Trophoblast cell (in vitro differentiated cells and primary cell): ENCODE measurements at regions not wholly inside any gene's neighbourhood (a gene's known extent, or its start where the extent isn't known, plus 50 kb on each side); places are given as distances from the start of the nearest gene placed in this dataset.
"Not testable (repeated sequence)": the region's sequence is repeated elsewhere in the genome, so short reads cannot be mapped to it uniquely, and the experiment has no call there.

Experiments used
- DNase-seq, 2 donors: peaks; one replicate each; pipeline ENCODE4 v3.0.0-alpha.2; 2016
- H2AFZ ChIP-seq: 2 replicates; pipeline ENCODE4 v1.6.1; 2013; ENCODE audit warnings: low read length, moderate library complexity, mild to moderate bottlenecking; ENCODE audit not compliant: insufficient read depth, poor library complexity
- H2AK5ac ChIP-seq: 2 replicates; pipeline ENCODE4 v1.6.1; 2013; ENCODE audit warnings: mild to moderate bottlenecking, low read length
- H2BK120ac ChIP-seq: 2 replicates; pipeline ENCODE4 v1.6.1; 2013; ENCODE audit warnings: low read length, mild to moderate bottlenecking, moderate library complexity; ENCODE audit not compliant: insufficient read depth, poor library complexity
- H2BK12ac ChIP-seq: 2 replicates; pipeline ENCODE4 v1.6.1; 2013; ENCODE audit warnings: mild to moderate bottlenecking, low read length, moderate library complexity
- H2BK5ac ChIP-seq: 2 replicates; pipeline ENCODE4 v1.6.1; 2013; ENCODE audit warnings: low read length, low read depth, moderate library complexity, mild to moderate bottlenecking; ENCODE audit not compliant: poor library complexity
- H3K14ac ChIP-seq: 2 replicates; pipeline ENCODE4 v1.6.1; 2013; ENCODE audit warnings: mild to moderate bottlenecking, low read length
- H3K18ac ChIP-seq: 2 replicates; pipeline ENCODE4 v1.6.1; 2013; ENCODE audit warnings: mild to moderate bottlenecking, low read length
- H3K23ac ChIP-seq: 2 replicates; pipeline ENCODE4 v1.6.1; 2013; ENCODE audit warnings: low read length
- H3K27ac ChIP-seq: 2 replicates; pipeline ENCODE4 v1.5.1; 2013; ENCODE audit warnings: low read depth, mild to moderate bottlenecking, inconsistent platforms, low read length, moderate library complexity
- H3K27me3 ChIP-seq: 2 replicates; pipeline ENCODE4 v1.6.1; 2013; ENCODE audit warnings: inconsistent platforms, mild to moderate bottlenecking, low read length, moderate library complexity; ENCODE audit not compliant: insufficient read depth
- H3K36me3 ChIP-seq, 2 experiments: 1 replicate in 1 of 2; 2 replicates in 1 of 2; pipeline ENCODE4 v1.6.1; 2013; ENCODE audit warnings: low read length in 2 of 2, mild to moderate bottlenecking in 2 of 2, moderate library complexity in 1 of 2; ENCODE audit not compliant: insufficient read depth in 2 of 2, control insufficient read depth in 1 of 2
- H3K4ac ChIP-seq: 2 replicates; pipeline ENCODE4 v1.6.1; 2013; ENCODE audit warnings: low read depth, mild to moderate bottlenecking, low read length, moderate library complexity
- H3K4me1 ChIP-seq, 2 experiments: 1 replicate in 1 of 2; 2 replicates in 1 of 2; pipeline ENCODE4 v1.6.1; 2013; ENCODE audit warnings: low read length in 2 of 2, mild to moderate bottlenecking in 2 of 2, moderate library complexity in 1 of 2; ENCODE audit not compliant: insufficient read depth in 2 of 2, control insufficient read depth in 1 of 2
- H3K4me2 ChIP-seq: 2 replicates; pipeline ENCODE4 v1.6.1; 2013; ENCODE audit warnings: inconsistent platforms, mild to moderate bottlenecking, low read length, moderate library complexity
- H3K4me3 ChIP-seq: 2 replicates; pipeline ENCODE4 v1.5.1; 2013; ENCODE audit warnings: mild to moderate bottlenecking, low read depth, low read length, inconsistent platforms
- H3K79me1 ChIP-seq: one replicate; pipeline ENCODE4 v1.6.1; 2013; ENCODE audit warnings: low read length
- H3K79me2 ChIP-seq: 2 replicates; pipeline ENCODE4 v1.6.1; 2013; ENCODE audit warnings: low read length, mild to moderate bottlenecking; ENCODE audit not compliant: control insufficient read depth, insufficient read depth, poor library complexity
- H3K9ac ChIP-seq: 2 replicates; pipeline ENCODE4 v1.6.1; 2013; ENCODE audit warnings: mild to moderate bottlenecking, low read length
- H3K9me3 ChIP-seq: 2 replicates; pipeline ENCODE4 v1.6.1; 2013; ENCODE audit warnings: low read depth, mild to moderate bottlenecking, control low read depth, inconsistent platforms, low read length; ENCODE audit not compliant: insufficient read depth
- H4K12ac ChIP-seq: 2 replicates; pipeline ENCODE4 v1.6.1; 2013; ENCODE audit warnings: low read depth, mild to moderate bottlenecking, low read length, moderate library complexity
- H4K8ac ChIP-seq: 2 replicates; pipeline ENCODE4 v1.6.1; 2013; ENCODE audit warnings: low read depth, mild to moderate bottlenecking, low read length, moderate library complexity
- H4K91ac ChIP-seq: one replicate; pipeline ENCODE4 v1.6.1; 2013; ENCODE audit warnings: low read depth, mild to moderate bottlenecking, low read length, moderate library complexity
- WGBS: extraction: QIAGEN DNeasy Blood & Tissue Kit; methylation state at CpG from one replicate; pipeline ENCODE4 v1.1.7; 2013; ENCODE audit warnings: missing lambda C conversion rate; ENCODE audit not compliant: insufficient read length, insufficient coverage; ENCODE audit errors: extremely low coverage; 5-methylcytosine and 5-hydroxymethylcytosine counted together

DNA sequence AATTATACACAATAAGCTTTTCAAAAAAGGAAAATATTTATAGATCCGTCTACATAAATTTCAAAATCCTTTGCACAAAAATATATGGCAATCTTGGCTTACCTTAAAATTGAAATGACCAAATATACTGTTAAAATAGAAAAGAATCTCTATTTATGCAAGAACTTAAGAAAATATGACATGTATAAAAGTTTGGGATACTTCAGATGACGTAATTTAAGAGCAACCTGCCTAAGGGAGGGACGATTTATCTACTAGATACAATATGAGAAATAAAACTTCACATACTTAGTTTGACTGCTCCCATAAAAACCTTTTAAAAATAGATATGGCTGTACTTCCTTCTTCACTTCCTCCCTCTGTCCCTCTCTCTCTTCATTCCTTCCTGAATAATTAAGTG lies 587.3 kb upstream of the SPRY2 start:
- Histone ChIP-seq H3K9me3 (no peaks in the 10 kb centered on the region), H3K36me3 (no peaks in the 10 kb centered on the region), H3K14ac (no peak overlapping the region), H2BK5ac (no peak overlapping the region), H3K4me3 (no peak overlapping the region), H3K4ac (no peak overlapping the region), H2BK120ac (no peak overlapping the region), H3K9ac (no peak overlapping the region), H4K8ac (no peak overlapping the region), H2AFZ (no peak overlapping the region), H2BK12ac (no peak overlapping the region), H3K79me1 (no peaks in the 10 kb centered on the region), H2AK5ac (no peak overlapping the region), H3K27ac (no peak overlapping the region), H4K91ac (no peak overlapping the region), H3K18ac (no peak overlapping the region), H3K23ac (no peak overlapping the region), H4K12ac (no peak overlapping the region), H3K4me2 (no peak overlapping the region), H3K27me3 (no peaks in the 10 kb centered on the region), H3K79me2 (no peaks in the 10 kb centered on the region), H3K4me1 (no peaks in the 10 kb centered on the region)
- no peak for DNase-seq
- no CpG with 5 or more reads among the region's 3 CpGs for WGBS

DNA sequence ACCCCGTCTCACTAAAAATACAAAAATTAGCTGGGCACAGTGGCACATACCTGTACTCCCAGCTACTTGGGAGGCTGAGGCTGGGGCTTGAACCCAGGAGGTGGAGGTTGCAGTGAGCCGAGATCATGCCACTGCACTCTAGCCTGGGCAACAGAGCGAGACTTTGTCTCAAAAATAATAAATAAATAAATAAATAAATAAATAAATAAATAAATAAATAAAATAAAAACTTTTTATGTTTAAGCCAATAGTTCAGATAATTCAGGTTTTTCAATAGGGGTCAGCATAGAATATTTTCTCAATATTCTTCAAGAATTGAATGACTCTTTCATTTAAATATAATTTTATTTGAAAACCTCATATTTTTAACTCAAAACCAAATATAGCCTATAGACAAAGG lies 585.1 kb upstream of the SPRY2 start:
- not testable (repeated sequence) for H3K79me1 ChIP-seq, H3K14ac ChIP-seq, H3K23ac ChIP-seq, H2BK12ac ChIP-seq, H2BK120ac ChIP-seq, H3K4me2 ChIP-seq, H4K91ac ChIP-seq, H3K4me1 ChIP-seq, H4K12ac ChIP-seq, H3K79me2 ChIP-seq, H2AK5ac ChIP-seq, H2BK5ac ChIP-seq, H3K36me3 ChIP-seq, H2AFZ ChIP-seq, H3K4ac ChIP-seq, H4K8ac ChIP-seq, H3K27ac ChIP-seq, H3K9ac ChIP-seq, H3K4me3 ChIP-seq, H3K27me3 ChIP-seq, H3K18ac ChIP-seq, DNase-seq, H3K9me3 ChIP-seq
- WGBS = no CpG with 5 or more reads among the region's 3 CpGs

DNA sequence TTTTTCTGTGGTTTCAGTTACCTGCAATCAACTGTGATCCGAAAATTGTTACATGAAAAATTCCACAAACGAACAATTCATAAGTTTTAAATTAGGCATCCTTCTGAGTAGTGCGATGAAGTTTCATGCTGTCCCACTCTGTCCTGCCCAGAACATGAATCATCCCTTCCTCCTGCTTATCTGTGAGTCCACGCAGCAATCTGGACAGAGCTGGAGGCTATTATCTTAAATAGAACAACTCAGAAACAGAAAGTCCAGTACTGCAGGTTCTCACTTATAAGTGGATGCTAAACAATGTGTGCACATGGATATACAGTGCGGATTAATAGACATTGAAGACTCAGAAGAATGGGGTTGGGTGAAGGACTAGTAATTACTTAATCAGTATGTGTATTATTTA lies 583.7 kb upstream of the SPRY2 start:
- Histone ChIP-seq H3K36me3 (no peaks in the 10 kb centered on the region), H3K79me2 (no peaks in the 10 kb centered on the region), H2AFZ (no peak overlapping the region), H3K27me3 (no peaks in the 10 kb centered on the region), H3K27ac (no peak overlapping the region), H3K9me3 (no peaks in the 10 kb centered on the region), H4K8ac (no peak overlapping the region), H2BK5ac (no peak overlapping the region), H3K4me2 (no peak overlapping the region), H3K4ac (no peak overlapping the region), H2AK5ac (no peak overlapping the region), H4K12ac (no peak overlapping the region), H3K14ac (no peak overlapping the region), H4K91ac (no peak overlapping the region), H3K4me1 (no peaks in the 10 kb centered on the region), H3K4me3 (no peak overlapping the region), H3K18ac (no peak overlapping the region), H3K23ac (no peak overlapping the region), H2BK120ac (no peak overlapping the region), H3K79me1 (no peaks in the 10 kb centered on the region), H2BK12ac (no peak overlapping the region), H3K9ac (no peak overlapping the region)
- WGBS = no CpG with 5 or more reads among the region's 5 CpGs
- DNase-seq = no peak

DNA sequence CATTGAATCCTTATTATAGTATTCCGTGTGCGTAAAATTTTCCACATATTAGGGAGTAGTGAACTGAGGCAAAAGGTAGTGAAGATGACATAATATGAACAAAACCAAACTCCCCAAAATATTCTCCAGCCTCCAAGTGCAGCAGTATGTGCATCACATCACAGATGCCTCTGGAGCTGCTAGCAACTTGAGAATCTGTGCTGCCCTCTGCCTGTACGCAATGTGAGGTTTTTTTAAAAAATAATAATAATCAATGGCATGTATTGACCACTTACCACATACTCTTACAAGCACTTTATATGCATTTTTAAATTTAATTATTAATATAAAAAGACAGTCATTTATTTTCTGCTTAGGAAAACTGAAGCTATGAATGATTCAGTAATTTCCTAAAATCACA lies 583.0 kb upstream of the SPRY2 start:
- no peak overlapping the region for H2AFZ ChIP-seq
- H3K36me3 ChIP-seq = no peaks in the 10 kb centered on the region
- no peak overlapping the region for H3K9ac ChIP-seq
- H3K27me3 ChIP-seq = no peaks in the 10 kb centered on the region
- H4K91ac ChIP-seq = no peak overlapping the region
- no peak overlapping the region for H3K23ac ChIP-seq
- no peak overlapping the region for H2BK12ac ChIP-seq
- H4K12ac ChIP-seq = no peak overlapping the region
- no peak overlapping the region for H2BK120ac ChIP-seq
- H3K27ac ChIP-seq = no peak overlapping the region
- no peak overlapping the region for H2AK5ac ChIP-seq
- H3K14ac ChIP-seq = no peak overlapping the region
- no peak overlapping the region for H2BK5ac ChIP-seq
- H3K79me2 ChIP-seq = no peaks in the 10 kb centered on the region
- no peaks in the 10 kb centered on the region for H3K9me3 ChIP-seq
- H3K4ac ChIP-seq = no peak overlapping the region
- no peak for DNase-seq
- no peak overlapping the region for H3K18ac ChIP-seq
- no peak overlapping the region for H3K4me2 ChIP-seq
- no CpG with 5 or more reads among the region's 3 CpGs for WGBS
- H4K8ac ChIP-seq = no peak overlapping the region
- H3K79me1 ChIP-seq = no peaks in the 10 kb centered on the region
- no peak overlapping the region for H3K4me3 ChIP-seq
- no peaks in the 10 kb centered on the region for H3K4me1 ChIP-seq
